NCI-H524 (cell line): ENCODE measurements at regions not wholly inside any gene's neighbourhood (a gene's known extent, or its start where the extent isn't known, plus 50 kb on each side); places are given as distances from the start of the nearest gene placed in this dataset.

Source experiments
- DNase-seq, 2 experiments: peaks; one replicate each; lab custom pipeline; 2025; lab: John Stamatoyannopoulos, UW

- DNase-seq: no peak
These were observed 730.9 kb downstream of the PTPRU start for GRCh38 chr1:29967261-29967660.

GRCh38 chr1:29966526-29967045 lies 730.3 kb downstream of the PTPRU start:
- no peak for DNase-seq

- no peak for DNase-seq
These were observed 728.6 kb downstream of the PTPRU start for GRCh38 chr1:29964718-29965533.

- DNase-seq: no peak
These were observed 727.6 kb downstream of the PTPRU start for GRCh38 chr1:29963946-29964345.

GRCh38 chr1:29962831-29963247 lies 726.5 kb downstream of the PTPRU start:
- no peak for DNase-seq

GRCh38 chr1:29962336-29962735 lies 726.0 kb downstream of the PTPRU start:
- no peak for DNase-seq

- DNase-seq: no peak
These were observed 725.2 kb downstream of the PTPRU start for GRCh38 chr1:29961293-29962059.

- no peak for DNase-seq
These were observed 724.6 kb downstream of the PTPRU start for GRCh38 chr1:29960876-29961275.

- no peak for DNase-seq
These were observed 723.9 kb downstream of the PTPRU start for GRCh38 chr1:29960156-29960755.

- no peak for DNase-seq
These were observed 723.0 kb downstream of the PTPRU start for GRCh38 chr1:29959356-29959755.

GRCh38 chr1:29958271-29958670 lies 721.9 kb downstream of the PTPRU start:
- DNase-seq: no peak

GRCh38 chr1:29956349-29957030 lies 720.2 kb downstream of the PTPRU start:
- no peak for DNase-seq

- no peak for DNase-seq
These were observed 718.3 kb downstream of the PTPRU start for GRCh38 chr1:29954591-29954990.

GRCh38 chr1:29953961-29954360 lies 717.6 kb downstream of the PTPRU start:
- DNase-seq: no peak

GRCh38 chr1:29949676-29950075 lies 713.4 kb downstream of the PTPRU start:
- no peak for DNase-seq

GRCh38 chr1:29948581-29948980 lies 712.3 kb downstream of the PTPRU start:
- DNase-seq: no peak

GRCh38 chr1:29946057-29946456 lies 709.7 kb downstream of the PTPRU start:
- no peak for DNase-seq

- DNase-seq: no peak
These were observed 709.1 kb downstream of the PTPRU start for GRCh38 chr1:29945426-29945825.

GRCh38 chr1:29944253-29944905 lies 708.1 kb downstream of the PTPRU start:
- DNase-seq: no peak

GRCh38 chr1:29943034-29943433 lies 706.7 kb downstream of the PTPRU start:
- DNase-seq: no peak

GRCh38 chr1:29939079-29939478 lies 702.8 kb downstream of the PTPRU start:
- DNase-seq: no peak

- no peak for DNase-seq
These were observed 701.0 kb downstream of the PTPRU start for GRCh38 chr1:29937356-29937755.
